H9 (cell line): ENCODE measurements at regions not wholly inside any gene's neighbourhood (a gene's known extent, or its start where the extent isn't known, plus 50 kb on each side); places are given as distances from the start of the nearest gene placed in this dataset.

Experiments
- DNase-seq: peaks from one replicate; pipeline ENCODE4 v3.0.0-alpha.2; 2017
- H2AFZ ChIP-seq: one replicate; pipeline ENCODE4 v1.6.1; 2013; ENCODE audit warnings: mild to moderate bottlenecking, low read length, control low read depth, moderate library complexity
- H2AK5ac ChIP-seq: 2 replicates; pipeline ENCODE4 v1.6.1; 2013; ENCODE audit warnings: low read length, control low read depth, mixed read lengths; ENCODE audit not compliant: insufficient read length
- H2BK120ac ChIP-seq: one replicate; pipeline ENCODE4 v1.6.1; 2013; ENCODE audit warnings: low read depth, mild to moderate bottlenecking, low read length, control low read depth, inconsistent platforms; ENCODE audit not compliant: poor library complexity, severe bottlenecking
- H2BK12ac ChIP-seq: 2 replicates; pipeline ENCODE4 v1.6.1; 2013; ENCODE audit warnings: low read length, control low read depth, mixed read lengths, low read depth; ENCODE audit not compliant: insufficient read length
- H2BK15ac ChIP-seq: 2 replicates; pipeline ENCODE4 v1.6.1; 2013; ENCODE audit warnings: low read depth, low read length, control low read depth
- H2BK20ac ChIP-seq: one replicate; pipeline ENCODE4 v1.6.1; 2013; ENCODE audit warnings: low read depth, mild to moderate bottlenecking, low read length, control low read depth, inconsistent platforms; ENCODE audit not compliant: poor library complexity, severe bottlenecking
- H2BK5ac ChIP-seq: 2 replicates; pipeline ENCODE4 v1.6.1; 2013; ENCODE audit warnings: low read length, control low read depth, mixed read lengths; ENCODE audit not compliant: insufficient read length
- H3K14ac ChIP-seq: 2 replicates; pipeline ENCODE4 v1.6.1; 2013; ENCODE audit warnings: low read length, control low read depth; ENCODE audit not compliant: insufficient read depth
- H3K18ac ChIP-seq: 2 replicates; pipeline ENCODE4 v1.6.1; 2013; ENCODE audit warnings: low read depth, mild to moderate bottlenecking, mixed read lengths, low read length, control low read depth; ENCODE audit not compliant: insufficient read length
- H3K23ac ChIP-seq: 2 replicates; pipeline ENCODE4 v1.6.1; 2013; ENCODE audit warnings: low read length, control low read depth, mixed read lengths, low read depth; ENCODE audit not compliant: insufficient read length
- H3K23me2 ChIP-seq: 2 replicates; pipeline ENCODE4 v1.6.1; 2013; ENCODE audit warnings: low read depth, mild to moderate bottlenecking, mixed read lengths, low read length, control low read depth; ENCODE audit not compliant: insufficient read length, poor library complexity, severe bottlenecking
- H3K27ac ChIP-seq: 2 replicates; pipeline ENCODE4 v1.5.1; 2013; ENCODE audit warnings: low read length, control low read depth, mixed read lengths, low read depth; ENCODE audit not compliant: insufficient read length
- H3K27me3 ChIP-seq: 2 replicates; pipeline ENCODE4 v1.6.1; 2013; ENCODE audit warnings: low read length, control low read depth, inconsistent platforms; ENCODE audit not compliant: insufficient read depth
- H3K4ac ChIP-seq: 2 replicates; pipeline ENCODE4 v1.6.1; 2013; ENCODE audit warnings: low read depth, mild to moderate bottlenecking, control low read depth, inconsistent platforms, low read length, moderate library complexity
- H3K4me1 ChIP-seq: 2 replicates; pipeline ENCODE4 v1.6.1; 2013; ENCODE audit warnings: low read length, control low read depth, inconsistent platforms; ENCODE audit not compliant: insufficient read depth
- H3K4me2 ChIP-seq: 2 replicates; pipeline ENCODE4 v1.6.1; 2013; ENCODE audit warnings: low read length, control low read depth, mixed read lengths; ENCODE audit not compliant: insufficient read length, insufficient read depth
- H3K56ac ChIP-seq: 2 replicates; pipeline ENCODE4 v1.6.1; 2013; ENCODE audit warnings: low read depth, mild to moderate bottlenecking, mixed read lengths, low read length, control low read depth; ENCODE audit not compliant: insufficient read length
- H3K79me1 ChIP-seq: 2 replicates; pipeline ENCODE4 v1.6.1; 2013; ENCODE audit warnings: low read depth, mild to moderate bottlenecking, moderate library complexity, low read length, control low read depth, inconsistent platforms; ENCODE audit not compliant: insufficient read depth, poor library complexity, severe bottlenecking
- H3K79me2 ChIP-seq: 2 replicates; pipeline ENCODE4 v1.6.1; 2013; ENCODE audit warnings: low read length, control low read depth, inconsistent platforms; ENCODE audit not compliant: insufficient read depth
- H3K9ac ChIP-seq: 2 replicates; pipeline ENCODE4 v1.6.1; 2013; ENCODE audit warnings: low read length, control low read depth, mixed read lengths; ENCODE audit not compliant: insufficient read length; ENCODE audit errors: extremely low read depth
- H3K9me3 ChIP-seq: one replicate; pipeline ENCODE4 v1.6.1; 2013; ENCODE audit warnings: low read depth, low read length, inconsistent platforms; ENCODE audit not compliant: control insufficient read depth
- H3T11ph ChIP-seq: one replicate; pipeline ENCODE4 v1.6.1; 2013; ENCODE audit warnings: mild to moderate bottlenecking, low read length, control low read depth, inconsistent platforms
- H4K20me1 ChIP-seq: one replicate; pipeline ENCODE4 v1.6.1; 2013; ENCODE audit not compliant: control insufficient read depth, insufficient read length, insufficient read depth
- H4K5ac ChIP-seq: 2 replicates; pipeline ENCODE4 v1.6.1; 2013; ENCODE audit warnings: low read depth, mild to moderate bottlenecking, mixed read lengths, low read length, control low read depth; ENCODE audit not compliant: insufficient read length
- H4K8ac ChIP-seq: replicated peaks from 2 replicates; pipeline ENCODE4 v1.6.1; 2013; ENCODE audit warnings: low read length, control low read depth, mixed read lengths, low read depth; ENCODE audit not compliant: insufficient read length
- H4K91ac ChIP-seq: 2 replicates; pipeline ENCODE4 v1.6.1; 2013; ENCODE audit warnings: low read depth, mild to moderate bottlenecking, moderate library complexity, mixed read lengths, low read length, control low read depth; ENCODE audit not compliant: insufficient read length
- H3K27ac Mint-ChIP-seq, 3 experiments: 2 replicates in 2 of 3; 3 replicates in 1 of 3; pipeline ENCODE4 v1.8.0; 2020 to 2021; ENCODE audit warnings: mixed read lengths in 3 of 3, mild to moderate bottlenecking in 1 of 3, moderate library complexity in 1 of 3
- H3K27me3 Mint-ChIP-seq: 2 replicates; pipeline ENCODE4 v1.8.0; 2021; ENCODE audit warnings: low read depth, mild to moderate bottlenecking, moderate library complexity, mixed read lengths
- H3K36me3 Mint-ChIP-seq, 3 experiments: 2 replicates in 2 of 3; 3 replicates in 1 of 3; pipeline ENCODE4 v1.8.0; 2020 to 2021; ENCODE audit warnings: low read depth in 3 of 3, mixed read lengths in 3 of 3; ENCODE audit not compliant: insufficient read depth in 1 of 3
- H3K4me1 Mint-ChIP-seq, 2 experiments: 2 replicates each; pipeline ENCODE4 v1.8.0; 2020; ENCODE audit warnings: mixed read lengths in 2 of 2
- H3K4me3 Mint-ChIP-seq, 2 experiments: 2 replicates in 1 of 2; 3 replicates in 1 of 2; pipeline ENCODE4 v1.8.0; 2020 to 2021; ENCODE audit warnings: mild to moderate bottlenecking in 2 of 2, mixed read lengths in 2 of 2, moderate library complexity in 1 of 2
- H3K9me3 Mint-ChIP-seq, 2 experiments: 2 replicates in 1 of 2; 3 replicates in 1 of 2; pipeline ENCODE4 v1.8.0; 2020; ENCODE audit warnings: mild to moderate bottlenecking in 2 of 2, mixed read lengths in 2 of 2, moderate library complexity in 1 of 2
- WGBS: extraction: QIAGEN DNeasy Blood & Tissue Kit; methylation state at CpG from one replicate; pipeline ENCODE4 v1.1.7; 2013; ENCODE audit warnings: missing lambda C conversion rate, low lambda C conversion rate, mixed read lengths; ENCODE audit not compliant: insufficient read length; ENCODE audit errors: extremely low coverage; 5-methylcytosine and 5-hydroxymethylcytosine counted together
- TF ChIP-seq, protein P1 (sequence below): fragments of 200-600 bp; sonication (generic); conservative IDR thresholded peaks from 3 replicates; pipeline ENCODE4 v1.8.0; 2021; ENCODE audit warnings: antibody characterized with exemption, mild to moderate bottlenecking

DNA sequence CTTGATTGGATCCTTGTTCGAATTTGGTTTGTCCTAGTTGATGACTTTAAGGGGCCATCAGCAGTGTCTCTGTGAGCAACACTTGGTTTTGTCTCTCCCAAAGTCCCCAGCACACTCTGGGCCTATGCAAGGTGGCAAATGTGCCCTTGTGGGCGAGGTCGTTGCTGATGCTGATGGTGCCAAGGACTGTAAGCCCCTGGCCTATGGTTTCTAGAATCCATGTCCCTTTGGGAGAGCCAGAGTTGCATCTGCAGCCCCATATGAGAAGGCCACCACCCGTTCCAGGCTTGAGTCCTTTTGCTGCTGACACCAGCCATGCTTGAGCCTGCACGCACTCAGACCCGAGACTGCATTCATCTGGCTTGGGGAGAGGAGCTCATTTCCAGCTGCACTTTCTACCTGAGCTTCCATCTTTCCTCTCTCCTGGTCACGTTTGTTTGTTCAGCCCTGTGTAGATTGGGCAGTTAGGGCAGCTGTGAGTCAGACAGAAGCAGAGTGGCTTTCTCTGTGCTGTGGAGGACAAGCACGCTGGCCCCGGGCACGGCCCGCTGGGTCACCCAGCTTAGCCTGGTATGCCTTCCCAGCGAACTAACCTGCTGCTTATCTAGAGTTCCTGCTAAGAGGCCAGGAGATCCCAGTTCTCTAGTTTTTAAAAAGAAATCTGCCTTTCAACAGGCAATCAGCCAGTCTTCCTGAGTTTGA lies 52.1 kb upstream of the CSF3R start:
- TF ChIP-seq, protein P1, sequence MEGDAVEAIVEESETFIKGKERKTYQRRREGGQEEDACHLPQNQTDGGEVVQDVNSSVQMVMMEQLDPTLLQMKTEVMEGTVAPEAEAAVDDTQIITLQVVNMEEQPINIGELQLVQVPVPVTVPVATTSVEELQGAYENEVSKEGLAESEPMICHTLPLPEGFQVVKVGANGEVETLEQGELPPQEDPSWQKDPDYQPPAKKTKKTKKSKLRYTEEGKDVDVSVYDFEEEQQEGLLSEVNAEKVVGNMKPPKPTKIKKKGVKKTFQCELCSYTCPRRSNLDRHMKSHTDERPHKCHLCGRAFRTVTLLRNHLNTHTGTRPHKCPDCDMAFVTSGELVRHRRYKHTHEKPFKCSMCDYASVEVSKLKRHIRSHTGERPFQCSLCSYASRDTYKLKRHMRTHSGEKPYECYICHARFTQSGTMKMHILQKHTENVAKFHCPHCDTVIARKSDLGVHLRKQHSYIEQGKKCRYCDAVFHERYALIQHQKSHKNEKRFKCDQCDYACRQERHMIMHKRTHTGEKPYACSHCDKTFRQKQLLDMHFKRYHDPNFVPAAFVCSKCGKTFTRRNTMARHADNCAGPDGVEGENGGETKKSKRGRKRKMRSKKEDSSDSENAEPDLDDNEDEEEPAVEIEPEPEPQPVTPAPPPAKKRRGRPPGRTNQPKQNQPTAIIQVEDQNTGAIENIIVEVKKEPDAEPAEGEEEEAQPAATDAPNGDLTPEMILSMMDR: no peak
- Mint-ChIP-seq H3K27ac (no peak overlapping the region), H3K4me3 (no peak overlapping the region), H3K4me1 (peaks cover under 1 to 9% of the 10 kb centered on the region in 2 experiments), H3K27me3 (peaks cover 7% of the 10 kb centered on the region), H3K36me3 (no peaks in the 10 kb centered on the region), H3K9me3 (peaks cover 3 to 6% of the 10 kb centered on the region in 2 experiments; a peak in 3 of 5 replicates)
- no peak overlapping the region for H2BK12ac ChIP-seq
- H3K27ac ChIP-seq: no peak overlapping the region
- H3K4me2 ChIP-seq: no peak overlapping the region
- H3K79me1 ChIP-seq: no peaks in the 10 kb centered on the region
- no peak overlapping the region for H3K23ac ChIP-seq
- no peaks in the 10 kb centered on the region for H3K4me1 ChIP-seq
- H3K18ac ChIP-seq: no peak overlapping the region
- no peak overlapping the region for H4K8ac ChIP-seq
- H3K79me2 ChIP-seq: no peaks in the 10 kb centered on the region
- H3K9me3 ChIP-seq: no peaks in the 10 kb centered on the region
- no peak overlapping the region for H2BK20ac ChIP-seq
- no peak overlapping the region for H3K14ac ChIP-seq
- H2AFZ ChIP-seq: no peak overlapping the region
- H3K56ac ChIP-seq: no peak overlapping the region
- no peaks in the 10 kb centered on the region for H3K27me3 ChIP-seq
- peak; percentile 14 for DNase-seq
- no peak overlapping the region for H3T11ph ChIP-seq
- WGBS: no CpG with 5 or more reads among the region's 12 CpGs
- H2AK5ac ChIP-seq: no peak overlapping the region
- H4K5ac ChIP-seq: no peak overlapping the region
- H4K20me1 ChIP-seq: no peaks in the 10 kb centered on the region
- H3K23me2 ChIP-seq: no peaks in the 10 kb centered on the region
- no peak overlapping the region for H2BK5ac ChIP-seq
- no peak overlapping the region for H2BK120ac ChIP-seq
- H3K9ac ChIP-seq: no peak overlapping the region
- no peak overlapping the region for H2BK15ac ChIP-seq
- no peak overlapping the region for H4K91ac ChIP-seq
- no peak overlapping the region for H3K4ac ChIP-seq
